ENCODE measurements at regions not wholly inside any gene's neighbourhood (a gene's known extent, or its start where the extent isn't known, plus 50 kb on each side); places are given as distances from the start of the nearest gene placed in this dataset.
A peak's percentile ranks its signal among the peaks of the same experiment; 100 is the strongest.

- no peak for DNase-seq
- Histone ChIP-seq H3K9me3 (replicated peaks) (no peaks in the 10 kb centered on the region), H3K4me3 (no peak overlapping the region), H3K27ac (no peak overlapping the region), H3K27me3 (peaks cover 22% of the 10 kb centered on the region), H3K36me3 (no peaks in the 10 kb centered on the region), H3K4me1 (no peaks in the 10 kb centered on the region)
Measured at GRCh38 chr1:20432341-20432740, 53.7 kb downstream of the CAMK2N1 start.

- no peak overlapping the region for H3K4me3 ChIP-seq
- no peaks in the 10 kb centered on the region for H3K4me1 ChIP-seq
- H3K27ac ChIP-seq: no peak overlapping the region
- no peaks in the 10 kb centered on the region for H3K36me3 ChIP-seq
- DNase-seq: no peak
- peaks cover 22% of the 10 kb centered on the region for H3K27me3 ChIP-seq
- H3K9me3 ChIP-seq (replicated peaks): no peaks in the 10 kb centered on the region; the same call in 1 of the 2 replicates
Measured at GRCh38 chr1:20431176-20431460, 54.9 kb downstream of the CAMK2N1 start.

DNA sequence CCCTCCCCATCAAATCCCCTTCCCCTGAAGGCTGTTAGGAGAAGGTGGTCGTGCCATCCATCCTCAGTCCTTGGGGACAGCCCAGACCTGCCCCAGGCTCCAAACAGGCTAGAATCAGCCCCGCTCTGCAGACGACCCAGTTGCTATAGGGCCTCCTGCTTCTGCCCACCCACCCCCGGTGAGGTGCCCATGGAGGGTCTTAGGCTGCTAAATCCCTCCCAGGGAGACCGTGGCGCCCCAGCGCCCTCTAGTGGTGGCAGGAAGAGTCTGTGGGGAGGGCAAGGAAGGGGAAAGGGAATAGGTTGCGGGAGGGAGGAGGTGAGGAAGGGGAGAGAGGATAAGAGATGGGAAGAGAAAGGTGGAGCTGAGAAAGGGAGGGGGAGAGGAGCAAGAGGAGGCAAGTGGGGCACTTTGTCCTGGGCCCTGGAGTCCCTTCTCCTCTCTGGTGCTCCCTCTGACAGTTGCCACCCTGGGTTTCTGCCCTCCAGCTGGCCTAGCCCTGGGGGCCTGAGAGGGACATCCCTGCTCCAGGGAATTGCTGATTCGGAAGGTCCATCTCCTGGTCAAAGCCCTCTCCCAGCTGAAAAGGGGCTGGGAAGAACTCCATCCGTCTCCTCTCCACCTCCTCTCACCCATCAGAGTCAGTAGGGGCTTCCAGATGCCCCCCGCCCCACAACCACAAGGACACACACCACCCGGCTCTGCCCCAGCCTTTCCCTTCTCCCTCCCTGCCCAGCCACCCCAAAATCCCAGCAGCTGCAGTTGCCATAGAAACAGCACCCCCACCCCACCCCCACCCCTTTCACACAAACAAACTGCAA, 55.4 kb downstream of the CAMK2N1 start:
- H3K4me3 ChIP-seq: no peak overlapping the region
- H3K27ac ChIP-seq: no peak overlapping the region
- peak; percentile 52 to 62 for DNase-seq
- peaks cover 22% of the 10 kb centered on the region for H3K27me3 ChIP-seq
- no peaks in the 10 kb centered on the region for H3K4me1 ChIP-seq
- peaks cover 5% of the 10 kb centered on the region; the same call in 1 of the 2 replicates for H3K9me3 ChIP-seq (replicated peaks)
- no peaks in the 10 kb centered on the region for H3K36me3 ChIP-seq

DNA sequence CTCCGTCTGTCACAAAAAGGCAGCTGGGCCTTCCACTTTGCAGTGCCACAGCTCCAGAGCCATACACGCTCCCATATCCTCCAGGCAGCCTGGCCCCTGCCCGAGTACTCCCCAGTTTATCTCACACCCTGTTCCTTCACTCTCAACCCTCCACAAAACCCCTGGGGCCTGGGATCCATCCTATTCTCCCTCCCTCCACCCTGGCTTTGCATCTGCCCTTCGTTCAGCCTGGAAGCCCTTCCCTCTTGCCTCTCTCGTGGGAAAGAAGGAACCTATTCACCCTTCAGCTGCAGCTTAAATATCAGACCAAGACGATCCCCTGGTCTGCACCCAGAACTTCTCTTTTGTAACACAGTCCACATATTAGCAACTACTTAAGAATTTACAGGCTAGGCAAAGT, 56.7 kb downstream of the CAMK2N1 start:
- H3K27ac ChIP-seq: no peak overlapping the region
- H3K4me3 ChIP-seq: no peak overlapping the region
- no peak for DNase-seq
- H3K4me1 ChIP-seq: no peaks in the 10 kb centered on the region
- no peaks in the 10 kb centered on the region for H3K36me3 ChIP-seq
- H3K9me3 ChIP-seq (replicated peaks): peaks cover 9% of the 10 kb centered on the region
- peaks cover 19% of the 10 kb centered on the region for H3K27me3 ChIP-seq

GRCh38 chr1:20428841-20429240, 57.2 kb downstream of the CAMK2N1 start:
- no peak overlapping the region for H3K4me3 ChIP-seq
- DNase-seq: no peak
- peaks cover 18% of the 10 kb centered on the region for H3K27me3 ChIP-seq
- H3K4me1 ChIP-seq: no peaks in the 10 kb centered on the region
- no peaks in the 10 kb centered on the region for H3K36me3 ChIP-seq
- H3K9me3 ChIP-seq (replicated peaks): peaks cover 9% of the 10 kb centered on the region
- H3K27ac ChIP-seq: no peak overlapping the region

DNA sequence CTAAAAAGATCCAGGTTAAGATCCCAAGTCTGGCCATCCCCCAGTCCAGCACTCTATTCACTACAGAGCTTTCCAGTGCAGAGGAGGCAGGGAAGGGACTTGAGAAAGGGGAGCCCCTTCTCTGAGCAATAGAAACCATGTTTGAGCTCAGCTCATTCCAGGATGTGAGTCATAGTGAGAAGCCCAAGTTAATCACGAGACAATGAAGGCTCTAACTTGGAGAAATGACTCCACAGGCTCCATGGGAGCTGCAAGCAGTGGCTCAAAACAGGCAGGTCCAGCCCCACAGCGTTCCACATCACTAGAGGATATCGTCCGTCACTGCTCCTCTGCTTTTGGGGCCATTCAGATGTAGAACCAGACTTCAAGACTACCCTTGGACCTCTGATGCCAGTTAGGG, 59.1 kb downstream of the CAMK2N1 start:
- Histone ChIP-seq H3K27ac (no peak overlapping the region), H3K27me3 (peaks cover 17% of the 10 kb centered on the region), H3K9me3 (replicated peaks) (peaks cover 9% of the 10 kb centered on the region), H3K4me1 (no peaks in the 10 kb centered on the region), H3K4me3 (no peak overlapping the region), H3K36me3 (no peaks in the 10 kb centered on the region)
- DNase-seq: no peak

GRCh38 chr1:20426371-20426770, 59.6 kb downstream of the CAMK2N1 start:
- Histone ChIP-seq H3K27me3 (peaks cover 17% of the 10 kb centered on the region), H3K9me3 (replicated peaks) (peaks cover 9% of the 10 kb centered on the region), H3K27ac (no peak overlapping the region), H3K4me1 (no peaks in the 10 kb centered on the region), H3K4me3 (no peak overlapping the region), H3K36me3 (no peaks in the 10 kb centered on the region)
- no peak for DNase-seq

- no peaks in the 10 kb centered on the region for H3K4me1 ChIP-seq
- no peak overlapping the region for H3K4me3 ChIP-seq
- peaks cover 9% of the 10 kb centered on the region for H3K9me3 ChIP-seq (replicated peaks)
- H3K36me3 ChIP-seq: no peaks in the 10 kb centered on the region
- H3K27ac ChIP-seq: no peak overlapping the region
- DNase-seq: no peak
- peaks cover 16% of the 10 kb centered on the region for H3K27me3 ChIP-seq
Measured at GRCh38 chr1:20425622-20426021, 60.4 kb downstream of the CAMK2N1 start.

DNA sequence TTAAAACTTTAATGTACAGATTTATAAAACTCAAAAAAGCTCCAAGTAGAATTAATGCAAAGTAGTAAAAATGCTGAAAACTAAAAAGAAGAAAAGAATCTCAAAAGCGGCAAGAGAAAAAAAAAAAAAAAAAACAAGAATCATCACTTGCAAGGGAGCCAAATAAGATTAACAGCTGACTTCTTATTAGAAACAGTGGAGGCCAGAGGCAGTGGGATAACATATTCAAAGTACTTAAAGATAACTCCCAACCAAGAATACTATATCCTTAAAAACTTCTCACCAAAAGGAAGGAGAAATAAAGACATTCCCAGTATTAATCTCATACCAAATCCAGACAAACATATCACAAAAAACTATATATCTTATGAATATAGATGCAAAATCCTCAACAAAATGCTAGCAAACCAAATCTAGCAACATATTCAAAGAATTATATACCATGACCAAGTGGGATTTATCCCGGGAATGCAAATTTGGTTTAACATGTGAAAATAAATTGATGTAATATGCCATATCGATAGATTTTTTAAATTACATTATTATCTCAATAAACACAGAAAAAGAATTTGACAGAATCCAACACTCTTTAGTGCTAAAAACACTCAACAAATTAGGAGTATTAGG, 62.7 kb downstream of the CAMK2N1 start:
- no peak overlapping the region for H3K4me3 ChIP-seq
- peaks cover 5% of the 10 kb centered on the region; the same call in 1 of the 2 replicates for H3K27me3 ChIP-seq
- H3K4me1 ChIP-seq: no peaks in the 10 kb centered on the region
- no peaks in the 10 kb centered on the region for H3K36me3 ChIP-seq
- peaks cover 9% of the 10 kb centered on the region for H3K9me3 ChIP-seq (replicated peaks)
- DNase-seq: no peak
- H3K27ac ChIP-seq: no peak overlapping the region

DNA sequence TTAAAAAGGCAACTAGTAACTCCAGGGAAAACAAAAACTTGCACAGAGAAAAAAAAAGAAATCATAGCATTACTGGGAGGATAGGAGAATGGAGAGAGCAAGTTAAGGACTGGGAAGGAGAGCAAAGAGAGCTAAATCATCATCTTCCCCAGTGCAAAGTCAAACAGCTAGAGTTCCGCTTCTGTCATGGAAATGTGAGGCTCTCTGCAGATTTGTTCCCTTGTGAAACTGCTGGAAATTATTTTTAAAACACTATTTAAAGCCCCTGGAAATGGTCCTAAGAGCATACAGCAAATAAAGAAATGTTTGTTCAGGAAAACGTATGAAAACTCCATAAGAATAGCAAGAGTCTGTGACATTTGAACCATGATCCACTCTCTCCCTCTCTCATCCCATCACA, 64.6 kb downstream of the CAMK2N1 start:
- no peaks in the 10 kb centered on the region for H3K4me1 ChIP-seq
- no peaks in the 10 kb centered on the region for H3K36me3 ChIP-seq
- H3K9me3 ChIP-seq (replicated peaks): peaks cover 9% of the 10 kb centered on the region
- H3K27ac ChIP-seq: no peak overlapping the region
- DNase-seq: no peak
- no peak overlapping the region for H3K4me3 ChIP-seq
- peaks cover 13% of the 10 kb centered on the region; the same call in 1 of the 2 replicates for H3K27me3 ChIP-seq

DNA sequence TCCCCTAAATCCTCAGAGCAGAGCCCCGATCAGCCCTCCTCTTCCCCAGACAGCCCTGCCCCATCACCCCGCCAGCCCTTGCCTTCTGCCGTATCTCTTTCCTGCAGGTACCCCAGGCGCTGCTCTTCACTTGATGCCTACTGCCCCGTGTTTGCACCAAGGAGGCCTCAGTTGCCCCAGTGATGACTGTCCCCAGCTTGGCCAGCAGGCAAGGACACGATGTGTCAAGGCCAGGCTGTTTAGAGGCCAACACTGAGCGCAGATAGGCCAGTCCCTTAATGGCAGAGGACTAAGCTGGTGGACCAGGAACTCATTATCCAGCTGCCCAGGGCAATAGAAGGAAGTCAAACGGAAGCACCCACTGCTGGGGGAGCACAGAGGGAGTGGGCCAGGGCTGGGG, 68.4 kb downstream of the CAMK2N1 start:
- DNase-seq: no peak
- no peaks in the 10 kb centered on the region for H3K9me3 ChIP-seq (replicated peaks)

GRCh38 chr1:20416706-20417105, 69.3 kb downstream of the CAMK2N1 start:
- Histone ChIP-seq H3K27ac (no peak overlapping the region), H3K9me3 (replicated peaks) (no peaks in the 10 kb centered on the region), H3K36me3 (no peaks in the 10 kb centered on the region), H3K27me3 (peaks cover 21% of the 10 kb centered on the region), H3K4me3 (no peak overlapping the region), H3K4me1 (no peaks in the 10 kb centered on the region)
- no peak for DNase-seq

More for the DNA sequence above, 68.4 kb downstream of the CAMK2N1 start:
- no peak overlapping the region for H3K4me3 ChIP-seq
- H3K4me1 ChIP-seq: no peaks in the 10 kb centered on the region
- H3K36me3 ChIP-seq: no peaks in the 10 kb centered on the region
- peaks cover 21% of the 10 kb centered on the region for H3K27me3 ChIP-seq
- no peak overlapping the region for H3K27ac ChIP-seq

- H3K4me3 ChIP-seq: no peak overlapping the region
- no peak for DNase-seq
- H3K36me3 ChIP-seq: no peaks in the 10 kb centered on the region
- peaks cover 21% of the 10 kb centered on the region for H3K27me3 ChIP-seq
- H3K27ac ChIP-seq: no peak overlapping the region
- H3K4me1 ChIP-seq: no peaks in the 10 kb centered on the region
- no peaks in the 10 kb centered on the region for H3K9me3 ChIP-seq (replicated peaks)
Measured at GRCh38 chr1:20413776-20414140, 72.3 kb downstream of the CAMK2N1 start.

DNA sequence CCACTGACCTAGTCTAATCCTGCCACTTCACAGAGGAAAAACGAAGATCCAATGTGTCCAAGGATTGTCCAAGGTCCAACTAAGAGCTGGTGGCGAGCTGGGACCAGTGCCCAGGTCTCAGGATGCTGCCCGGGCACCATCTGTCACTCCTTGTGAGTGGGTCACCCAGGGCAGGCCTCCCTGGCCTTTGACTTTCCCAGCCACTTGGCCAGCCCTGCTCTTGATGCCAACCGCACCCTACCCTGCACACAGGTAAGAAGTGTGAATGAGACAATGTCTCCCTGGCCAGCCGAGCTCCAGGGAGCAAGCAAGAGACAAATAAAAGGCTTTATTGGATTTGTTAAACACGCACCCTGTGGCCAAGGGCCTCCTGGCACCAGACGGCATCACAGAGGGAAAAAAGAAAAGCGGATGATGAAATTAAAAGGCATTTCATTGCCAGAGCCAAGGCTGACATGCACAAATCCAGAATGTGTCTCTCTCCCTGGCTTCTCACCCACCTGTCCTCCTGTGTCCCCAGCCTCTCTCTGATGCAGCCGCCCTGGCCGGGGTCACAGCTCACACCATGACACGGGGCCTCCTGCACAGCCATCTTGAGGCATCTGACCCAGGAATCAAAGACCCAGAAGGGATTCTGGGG, 72.8 kb downstream of the CAMK2N1 start:
- H3K4me1 ChIP-seq: no peaks in the 10 kb centered on the region
- H3K4me3 ChIP-seq: no peak overlapping the region
- DNase-seq: no peak
- peaks cover 16% of the 10 kb centered on the region for H3K27me3 ChIP-seq
- H3K9me3 ChIP-seq (replicated peaks): no peaks in the 10 kb centered on the region
- H3K36me3 ChIP-seq: no peaks in the 10 kb centered on the region
- no peak overlapping the region for H3K27ac ChIP-seq

- Histone ChIP-seq H3K27me3 (peaks cover 12% of the 10 kb centered on the region), H3K4me3 (no peak overlapping the region), H3K36me3 (no peaks in the 10 kb centered on the region), H3K27ac (no peak overlapping the region), H3K4me1 (no peaks in the 10 kb centered on the region), H3K9me3 (replicated peaks) (no peaks in the 10 kb centered on the region)
- no peak for DNase-seq
Measured at GRCh38 chr1:20411196-20411980, 74.6 kb downstream of the CAMK2N1 start.

All from SJCRH30 (cell line).